Progenitor cell of endocrine pancreas (in vitro differentiated cells): ENCODE measurements at regions not wholly inside any gene's neighbourhood (a gene's known extent, or its start where the extent isn't known, plus 50 kb on each side); places are given as distances from the start of the nearest gene placed in this dataset.

ENCODE experiments used
- DNase-seq: peaks from one replicate; pipeline ENCODE4 v3.0.0; 2021; ENCODE audit warnings: low spot score; ENCODE audit not compliant: unreplicated experiment
- H3K27ac Mint-ChIP-seq: 2 replicates; pipeline ENCODE4 v1.8.0; 2021; ENCODE audit warnings: mild to moderate bottlenecking, moderate library complexity, mixed read lengths
- H3K27me3 Mint-ChIP-seq: 2 replicates; pipeline ENCODE4 v1.8.0; 2021; ENCODE audit warnings: mixed read lengths
- H3K36me3 Mint-ChIP-seq: 2 replicates; pipeline ENCODE4 v1.8.0; 2022; ENCODE audit warnings: mixed read lengths; ENCODE audit not compliant: insufficient read depth
- H3K4me1 Mint-ChIP-seq: 2 replicates; pipeline ENCODE4 v1.8.0; 2021; ENCODE audit warnings: low read depth, mixed read lengths
- H3K4me3 Mint-ChIP-seq: 2 replicates; pipeline ENCODE4 v1.8.0; 2021; ENCODE audit warnings: low read depth, mild to moderate bottlenecking, moderate library complexity, mixed read lengths
- H3K9me3 Mint-ChIP-seq: 2 replicates; pipeline ENCODE4 v1.8.0; 2021; ENCODE audit warnings: low read depth, mixed read lengths
- TF ChIP-seq, protein P1 (sequence below): fragments of 200-600 bp; sonication (generic); IDR thresholded peaks from one replicate; pipeline ENCODE4 v1.5.0; 2021; ENCODE audit warnings: antibody characterized with exemption, mild to moderate bottlenecking; ENCODE audit not compliant: unreplicated experiment

DNA sequence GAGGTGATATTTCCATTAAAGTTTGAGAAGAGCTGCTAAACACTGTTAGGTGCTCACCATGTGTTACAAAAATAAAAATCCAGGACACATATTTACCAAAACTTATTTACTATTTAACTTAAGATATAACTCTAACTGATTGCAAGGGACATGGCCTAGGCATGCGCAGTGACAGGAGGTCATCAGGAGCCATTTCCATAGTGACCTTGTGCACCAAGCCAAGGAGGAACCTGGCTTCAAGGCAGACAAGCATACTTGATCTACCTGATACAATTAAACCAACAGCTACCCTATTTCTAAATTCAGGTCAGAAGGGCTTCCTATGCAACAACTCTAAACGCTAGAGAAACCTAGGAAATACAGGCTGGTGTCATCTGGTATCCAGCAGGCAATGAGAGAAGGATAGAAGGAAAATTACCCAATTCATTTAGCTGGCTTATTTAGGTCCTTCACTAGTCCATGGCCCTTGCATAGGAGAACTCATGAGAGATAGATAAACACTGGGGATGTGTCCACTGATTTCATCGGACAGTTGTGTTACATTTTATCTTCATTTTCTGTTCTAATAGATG, 134.4 kb downstream of the FOXB1 start:
- no peaks in the 10 kb centered on the region for H3K36me3 Mint-ChIP-seq
- no peak overlapping the region for H3K27ac Mint-ChIP-seq
- H3K4me1 Mint-ChIP-seq, result no peaks in the 10 kb centered on the region
- peaks cover 19% of the 10 kb centered on the region for H3K27me3 Mint-ChIP-seq
- H3K9me3 Mint-ChIP-seq, result no peaks in the 10 kb centered on the region
- TF ChIP-seq, protein P1, sequence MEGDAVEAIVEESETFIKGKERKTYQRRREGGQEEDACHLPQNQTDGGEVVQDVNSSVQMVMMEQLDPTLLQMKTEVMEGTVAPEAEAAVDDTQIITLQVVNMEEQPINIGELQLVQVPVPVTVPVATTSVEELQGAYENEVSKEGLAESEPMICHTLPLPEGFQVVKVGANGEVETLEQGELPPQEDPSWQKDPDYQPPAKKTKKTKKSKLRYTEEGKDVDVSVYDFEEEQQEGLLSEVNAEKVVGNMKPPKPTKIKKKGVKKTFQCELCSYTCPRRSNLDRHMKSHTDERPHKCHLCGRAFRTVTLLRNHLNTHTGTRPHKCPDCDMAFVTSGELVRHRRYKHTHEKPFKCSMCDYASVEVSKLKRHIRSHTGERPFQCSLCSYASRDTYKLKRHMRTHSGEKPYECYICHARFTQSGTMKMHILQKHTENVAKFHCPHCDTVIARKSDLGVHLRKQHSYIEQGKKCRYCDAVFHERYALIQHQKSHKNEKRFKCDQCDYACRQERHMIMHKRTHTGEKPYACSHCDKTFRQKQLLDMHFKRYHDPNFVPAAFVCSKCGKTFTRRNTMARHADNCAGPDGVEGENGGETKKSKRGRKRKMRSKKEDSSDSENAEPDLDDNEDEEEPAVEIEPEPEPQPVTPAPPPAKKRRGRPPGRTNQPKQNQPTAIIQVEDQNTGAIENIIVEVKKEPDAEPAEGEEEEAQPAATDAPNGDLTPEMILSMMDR, result no peak
- no peak overlapping the region for H3K4me3 Mint-ChIP-seq
- no peak for DNase-seq

DNA sequence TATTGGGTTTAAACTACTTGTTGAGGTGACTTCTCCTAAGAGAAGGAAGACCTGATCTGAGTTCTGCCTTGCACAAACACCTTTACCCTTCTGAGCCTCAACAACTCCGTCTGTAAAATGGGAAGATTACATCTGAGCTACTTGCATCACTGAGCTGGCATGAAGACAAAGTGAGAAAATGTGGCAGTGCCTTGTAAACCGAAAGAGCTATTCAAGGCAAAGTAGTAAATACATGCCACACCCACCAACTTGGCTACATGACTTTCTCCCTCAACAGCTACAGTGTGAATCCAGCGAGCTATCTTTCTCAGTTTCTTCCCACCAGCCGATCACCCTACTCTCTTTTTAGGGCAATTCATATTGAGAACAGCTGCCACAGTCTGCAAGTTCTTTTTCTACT, 148.3 kb downstream of the FOXB1 start:
- H3K4me3 Mint-ChIP-seq, result no peak overlapping the region
- H3K9me3 Mint-ChIP-seq, result no peaks in the 10 kb centered on the region
- no peak overlapping the region for H3K27ac Mint-ChIP-seq
- peaks cover 12% of the 10 kb centered on the region for H3K27me3 Mint-ChIP-seq
- no peaks in the 10 kb centered on the region for H3K36me3 Mint-ChIP-seq
- TF ChIP-seq, protein P1, result no peak
- DNase-seq, result no peak
- no peaks in the 10 kb centered on the region for H3K4me1 Mint-ChIP-seq

DNA sequence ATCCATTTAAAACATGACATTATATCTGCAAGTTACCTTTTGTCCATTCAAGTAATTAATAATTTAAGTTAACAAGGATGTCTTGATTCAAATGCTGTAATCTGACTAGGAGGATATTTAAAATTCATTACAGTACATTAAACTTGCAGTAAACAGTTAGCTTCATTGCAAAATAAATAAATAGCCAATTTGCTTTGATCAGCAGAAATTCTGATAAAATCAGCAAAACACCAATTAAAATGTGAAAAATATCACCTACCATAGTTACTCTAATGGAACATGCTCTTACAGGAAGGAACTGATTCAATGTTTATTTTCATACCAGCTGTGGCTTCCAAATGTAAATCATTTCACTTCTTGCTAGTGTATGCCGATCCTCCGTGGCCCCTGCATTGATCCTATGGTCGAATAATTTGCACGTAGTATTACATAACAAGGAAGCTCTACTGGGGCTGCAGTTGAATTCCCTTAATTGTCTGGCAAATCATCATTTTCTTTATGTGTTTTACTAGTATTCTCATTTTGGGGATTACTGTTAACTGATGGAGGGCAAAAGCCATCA, 150.7 kb downstream of the FOXB1 start:
- Mint-ChIP-seq H3K36me3 (no peaks in the 10 kb centered on the region), H3K9me3 (no peaks in the 10 kb centered on the region), H3K27ac (no peak overlapping the region), H3K27me3 (peaks cover 18% of the 10 kb centered on the region), H3K4me3 (no peak overlapping the region), H3K4me1 (no peaks in the 10 kb centered on the region)
- no peak for DNase-seq
- TF ChIP-seq, protein P1, result no peak

DNA sequence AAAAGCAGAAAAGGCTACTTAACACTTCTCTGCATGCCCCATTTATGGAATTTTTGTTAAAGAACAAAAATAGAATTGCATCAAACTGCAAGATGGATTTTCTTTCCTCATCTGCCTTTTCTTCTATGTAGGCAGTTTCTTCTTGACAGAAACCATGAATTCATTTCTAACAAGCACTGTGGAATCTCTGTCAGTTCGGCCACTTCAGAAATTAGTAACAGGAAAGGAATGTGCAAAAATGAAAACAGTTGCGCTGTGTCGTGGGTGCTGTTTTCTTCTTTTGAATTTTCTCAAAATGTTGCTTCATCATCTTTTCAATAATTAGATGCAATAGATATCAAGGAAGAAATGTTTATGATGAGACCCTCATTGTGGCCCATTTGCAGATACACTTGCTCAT, 151.6 kb downstream of the FOXB1 start:
- no peaks in the 10 kb centered on the region for H3K36me3 Mint-ChIP-seq
- H3K27me3 Mint-ChIP-seq, result peaks cover 18% of the 10 kb centered on the region
- no peak overlapping the region for H3K27ac Mint-ChIP-seq
- H3K4me1 Mint-ChIP-seq, result no peaks in the 10 kb centered on the region
- no peak for DNase-seq
- H3K9me3 Mint-ChIP-seq, result no peaks in the 10 kb centered on the region
- TF ChIP-seq, protein P1, result no peak
- no peak overlapping the region for H3K4me3 Mint-ChIP-seq

DNA sequence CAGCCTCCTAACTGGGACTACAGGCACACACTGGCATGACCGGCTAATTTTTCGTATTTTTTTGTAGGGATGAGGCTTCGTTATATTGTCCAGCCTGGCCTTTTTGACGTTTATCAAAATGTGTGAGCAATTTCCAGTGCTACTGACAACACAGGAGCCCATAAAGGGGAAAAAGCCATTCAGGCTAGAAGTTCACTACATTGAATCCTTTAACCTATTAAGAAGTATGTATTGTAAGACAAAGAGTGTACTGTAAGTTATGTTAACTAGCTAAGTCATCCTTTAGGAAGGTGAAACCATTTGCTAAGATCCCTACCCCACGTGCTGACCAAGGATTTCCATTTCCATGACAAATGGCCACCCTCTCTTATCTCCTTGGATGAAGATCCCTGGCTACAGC, 156.8 kb downstream of the FOXB1 start:
- H3K27ac Mint-ChIP-seq, result no peak overlapping the region
- TF ChIP-seq, protein P1, result no peak
- no peak for DNase-seq
- H3K27me3 Mint-ChIP-seq, result peaks cover 17% of the 10 kb centered on the region
- H3K36me3 Mint-ChIP-seq, result no peaks in the 10 kb centered on the region
- H3K4me1 Mint-ChIP-seq, result no peaks in the 10 kb centered on the region
- H3K4me3 Mint-ChIP-seq, result no peak overlapping the region
- H3K9me3 Mint-ChIP-seq, result no peaks in the 10 kb centered on the region
